ENCODE measurements at regions not wholly inside any gene's neighbourhood (a gene's known extent, or its start where the extent isn't known, plus 50 kb on each side); places are given as distances from the start of the nearest gene placed in this dataset.

DNA sequence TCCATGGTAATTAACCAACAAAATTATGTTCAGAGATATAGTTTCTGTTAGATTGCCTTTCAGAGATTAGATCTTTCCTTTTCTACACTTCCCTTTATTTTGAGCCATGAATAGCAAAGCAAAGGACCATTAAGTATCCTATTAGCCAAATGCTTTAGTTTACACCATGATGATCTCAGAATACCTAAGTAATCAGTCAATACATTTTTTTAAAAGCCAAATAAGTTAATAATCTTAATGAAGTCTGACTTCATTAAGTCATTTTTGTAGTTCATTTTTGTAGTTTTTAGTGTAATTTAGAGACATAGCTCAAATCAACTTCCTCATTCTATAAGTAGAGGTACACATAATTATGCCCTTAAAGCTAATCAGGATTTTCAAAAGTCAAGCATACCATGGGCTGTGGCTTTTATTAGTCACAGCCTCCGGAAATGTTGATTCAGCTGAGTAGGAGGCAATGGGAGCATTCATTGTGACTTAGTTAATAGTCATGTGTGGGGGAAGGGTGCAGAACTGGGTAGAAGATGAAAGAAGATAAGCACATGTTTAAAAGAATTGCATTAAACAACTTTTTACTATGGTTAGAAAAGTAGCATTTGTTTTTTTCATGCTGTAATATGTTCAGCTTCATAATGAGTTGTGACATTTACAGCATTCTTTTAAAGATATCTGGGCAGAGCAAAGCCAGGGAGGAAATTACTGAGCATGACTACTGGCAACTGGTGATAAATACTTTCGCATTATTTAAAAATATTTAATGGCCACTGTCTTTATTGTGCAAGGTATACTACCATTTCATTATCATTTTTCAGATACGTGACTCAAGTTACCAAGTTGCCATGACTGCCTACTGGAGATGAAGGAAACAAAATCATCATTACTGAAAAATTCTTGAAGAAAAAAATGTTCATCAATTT, 57.3 kb upstream of the CCDC71L start:
- TF ChIP-seq YY1 (IDR thresholded peaks at IDR 0.05; ENCODE audit: insufficient read depth, insufficient read length) (no peak), ZNF274 (IDR thresholded peaks at IDR 0.05; ENCODE audit: low read depth, low read length) (no peak)
